Mesothelial cell of epicardium (in vitro differentiated cells): ENCODE measurements at regions not wholly inside any gene's neighbourhood (a gene's known extent, or its start where the extent isn't known, plus 50 kb on each side); places are given as distances from the start of the nearest gene placed in this dataset.
A peak's percentile ranks its signal among the peaks of the same experiment; 100 is the strongest.

ENCODE experiments used
- DNase-seq, 2 experiments: peaks; one replicate each; pipeline ENCODE4 v3.0.0; 2021; ENCODE audit warnings: low spot score in 2 of 2; ENCODE audit not compliant: unreplicated experiment in 2 of 2
- H3K27ac Mint-ChIP-seq: 2 replicates; pipeline ENCODE4 v1.8.0; 2021; ENCODE audit warnings: mixed read lengths
- H3K27me3 Mint-ChIP-seq: 2 replicates; pipeline ENCODE4 v1.8.0; 2021; ENCODE audit warnings: low read depth, mixed read lengths
- H3K36me3 Mint-ChIP-seq: 2 replicates; pipeline ENCODE4 v1.8.0; 2021; ENCODE audit warnings: mixed read lengths
- H3K4me1 Mint-ChIP-seq: 2 replicates; pipeline ENCODE4 v1.8.0; 2021; ENCODE audit warnings: mixed read lengths
- H3K4me3 Mint-ChIP-seq: 2 replicates; pipeline ENCODE4 v1.8.0; 2021; ENCODE audit warnings: mild to moderate bottlenecking, moderate library complexity, mixed read lengths
- H3K9me3 Mint-ChIP-seq: 2 replicates; pipeline ENCODE4 v1.8.0; 2021; ENCODE audit warnings: mixed read lengths
- CTCF ChIP-seq: fragments of 200-600 bp; sonication (generic); IDR thresholded peaks from one replicate; pipeline ENCODE4 v1.5.0; 2021; ENCODE audit warnings: antibody characterized with exemption; ENCODE audit not compliant: unreplicated experiment

- H3K9me3 Mint-ChIP-seq, result no peaks in the 10 kb centered on the region
- TF ChIP-seq CTCF, result no peak
- peaks cover 3% of the 10 kb centered on the region for H3K27me3 Mint-ChIP-seq
- no peaks in the 10 kb centered on the region for H3K36me3 Mint-ChIP-seq
- H3K4me3 Mint-ChIP-seq, result no peak overlapping the region
- H3K4me1 Mint-ChIP-seq, result no peaks in the 10 kb centered on the region
- DNase-seq, result no peak
- no peak overlapping the region for H3K27ac Mint-ChIP-seq
Observed at GRCh38 chr2:23159746-23160405, 225.1 kb upstream of the KLHL29 start.

DNA sequence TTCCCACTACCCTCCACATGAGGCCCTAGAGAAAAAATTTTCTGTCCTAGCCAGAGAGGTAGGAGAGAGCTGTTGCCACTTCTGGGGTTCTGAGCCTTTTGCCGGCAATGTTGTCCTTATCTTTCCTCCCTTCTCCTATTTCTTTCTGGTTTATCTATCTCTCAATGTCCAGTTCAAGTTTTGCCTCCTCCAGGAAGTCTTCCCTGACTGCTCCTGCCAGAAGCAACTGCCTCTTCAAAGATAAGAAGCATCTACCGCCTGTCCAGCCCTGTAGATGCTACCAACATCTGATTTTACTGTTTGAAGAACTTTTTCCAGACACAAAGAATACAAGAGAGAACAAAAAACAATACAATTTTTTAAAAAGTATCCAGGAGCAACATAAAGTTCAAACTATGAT, 220.8 kb upstream of the KLHL29 start:
- Mint-ChIP-seq H3K4me3 (no peak overlapping the region), H3K27me3 (no peaks in the 10 kb centered on the region)

DNA sequence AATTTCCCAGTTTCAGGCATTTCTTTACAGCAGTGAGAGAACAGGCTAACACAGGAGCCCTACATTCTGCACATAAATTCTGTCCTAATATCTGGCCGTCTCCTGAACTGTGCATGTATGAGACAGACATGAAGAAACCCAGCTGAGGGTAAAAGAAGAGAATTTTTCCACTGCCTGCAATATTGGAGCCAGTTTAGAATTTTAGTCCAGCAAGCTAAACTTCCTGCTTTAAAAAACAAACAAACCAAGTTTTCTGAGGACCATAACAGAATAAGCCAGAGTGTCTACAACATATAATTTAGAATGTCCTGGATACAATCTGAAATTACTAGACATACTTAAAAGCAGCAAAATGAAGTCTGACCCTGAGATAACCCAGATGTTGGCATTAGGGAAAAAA, 215.1 kb upstream of the KLHL29 start:
- Mint-ChIP-seq H3K4me3 (no peak overlapping the region), H3K9me3 (peaks cover 19% of the 10 kb centered on the region), H3K27me3 (peaks cover 8% of the 10 kb centered on the region), H3K36me3 (no peaks in the 10 kb centered on the region), H3K4me1 (peaks cover 13% of the 10 kb centered on the region), H3K27ac (peak overlapping the region; percentile 64)
- TF ChIP-seq CTCF, result no peak
- DNase-seq, result no peak

More for the DNA sequence above, 220.8 kb upstream of the KLHL29 start:
- DNase-seq, result no peak
- H3K36me3 Mint-ChIP-seq, result no peaks in the 10 kb centered on the region
- no peaks in the 10 kb centered on the region for H3K9me3 Mint-ChIP-seq
- no peak overlapping the region for H3K27ac Mint-ChIP-seq
- peaks cover 2% of the 10 kb centered on the region for H3K4me1 Mint-ChIP-seq
- no peak for TF ChIP-seq CTCF

DNA sequence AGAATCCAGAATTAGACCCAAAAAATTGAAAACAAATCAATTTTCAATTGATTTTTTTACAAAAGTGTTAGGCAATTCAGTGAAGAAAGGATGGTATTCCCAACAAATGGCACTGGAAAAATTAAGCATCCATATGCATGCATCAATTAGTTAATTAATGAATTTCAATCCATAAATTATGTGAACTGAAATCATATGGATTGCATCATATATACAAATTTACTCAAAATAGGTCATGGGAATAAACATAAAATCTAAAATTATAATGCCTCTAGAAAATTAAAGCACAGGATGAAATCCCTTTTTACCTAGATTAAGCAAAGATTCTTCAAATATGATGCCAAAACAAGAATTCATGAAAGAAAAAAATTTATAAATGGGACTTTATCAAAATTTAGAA, 213.9 kb upstream of the KLHL29 start:
- no peak overlapping the region for H3K4me3 Mint-ChIP-seq

GRCh38 chr2:23178396-23178795, 206.6 kb upstream of the KLHL29 start:
- Mint-ChIP-seq H3K4me3 (no peak overlapping the region), H3K27ac (no peak overlapping the region), H3K9me3 (peaks cover 39% of the 10 kb centered on the region), H3K4me1 (no peaks in the 10 kb centered on the region), H3K36me3 (peaks cover 1% of the 10 kb centered on the region), H3K27me3 (peaks cover 12% of the 10 kb centered on the region)
- no peak for DNase-seq
- no peak for TF ChIP-seq CTCF

More for the DNA sequence above, 213.9 kb upstream of the KLHL29 start:
- peaks cover 13% of the 10 kb centered on the region for H3K4me1 Mint-ChIP-seq
- DNase-seq, result no peak
- no peaks in the 10 kb centered on the region for H3K36me3 Mint-ChIP-seq
- no peak overlapping the region for H3K27ac Mint-ChIP-seq
- peaks cover 23% of the 10 kb centered on the region for H3K9me3 Mint-ChIP-seq
- H3K27me3 Mint-ChIP-seq, result peaks cover 11% of the 10 kb centered on the region
- no peak for TF ChIP-seq CTCF

DNA sequence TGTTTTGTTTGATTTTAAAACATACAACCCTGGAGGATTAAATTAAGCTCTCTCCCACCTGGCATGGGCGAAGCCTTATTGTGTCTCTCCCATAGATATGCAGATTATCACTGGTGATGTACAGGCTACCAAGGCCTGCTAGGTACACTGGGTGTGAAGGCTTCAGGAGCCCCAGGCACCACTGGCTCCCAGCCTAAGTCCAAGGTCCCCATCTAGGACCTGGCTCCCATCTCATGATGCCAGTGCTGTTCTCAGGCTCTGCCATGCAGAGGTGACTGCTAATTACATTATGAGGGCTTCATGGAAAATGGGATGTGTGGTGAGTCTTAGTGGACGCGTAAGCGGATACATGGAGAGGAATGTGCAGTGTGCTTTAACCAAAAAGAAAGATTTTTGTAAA, 201.2 kb upstream of the KLHL29 start:
- H3K4me3 Mint-ChIP-seq, result no peak overlapping the region
- peaks cover 5% of the 10 kb centered on the region for H3K27me3 Mint-ChIP-seq
- peaks cover 1% of the 10 kb centered on the region for H3K36me3 Mint-ChIP-seq
- H3K9me3 Mint-ChIP-seq, result peaks cover 29% of the 10 kb centered on the region
- H3K4me1 Mint-ChIP-seq, result no peaks in the 10 kb centered on the region
- H3K27ac Mint-ChIP-seq, result no peak overlapping the region
- no peak for TF ChIP-seq CTCF
- no peak for DNase-seq
